H54 (cell line): ENCODE measurements at regions not wholly inside any gene's neighbourhood (a gene's known extent, or its start where the extent isn't known, plus 50 kb on each side); places are given as distances from the start of the nearest gene placed in this dataset.

Source experiments
- DNase-seq: peaks from one replicate; pipeline ENCODE4 v3.0.0; 2011; ENCODE audit warnings: low spot score, mixed read lengths; ENCODE audit not compliant: insufficient read length
- FAIRE-seq: peaks from 3 replicates; lab custom pipeline; 2011; peaks lifted over from hg19 to GRCh38; lab: Jason Lieb, UNC
- POLR2A ChIP-seq: IDR thresholded peaks from 2 replicates; pipeline ENCODE4 v1.6.1; 2011; ENCODE audit warnings: low read depth, mild to moderate bottlenecking, low read length

DNA sequence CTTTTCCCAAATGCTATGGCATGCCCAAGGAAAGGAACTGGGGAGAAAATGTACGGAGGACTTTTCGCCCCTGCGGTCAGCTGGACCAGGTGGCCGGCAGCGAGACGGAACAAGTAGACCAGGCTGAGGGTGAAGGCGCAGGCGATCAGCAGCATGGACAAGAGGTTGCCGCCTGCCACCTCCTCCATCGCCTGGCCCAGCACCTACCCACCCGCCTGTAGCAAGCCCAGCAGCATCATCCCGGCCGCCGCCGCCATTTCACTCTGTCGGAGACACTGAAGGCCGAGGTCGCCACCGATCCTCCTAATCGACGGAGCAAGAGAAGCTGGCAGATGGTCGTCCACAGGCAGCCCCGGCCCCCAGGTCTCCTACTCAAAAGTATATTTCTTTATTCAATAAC is 1046.3 kb upstream of the GBE1 start:
- FAIRE-seq (no peak), DNase-seq (no peak)
- no peak for TF ChIP-seq POLR2A

- FAIRE-seq (no peak), DNase-seq (no peak)
- TF ChIP-seq POLR2A = no peak
Measured at GRCh38 chr3:82802501-82802900, 1041.1 kb upstream of the GBE1 start.

DNA sequence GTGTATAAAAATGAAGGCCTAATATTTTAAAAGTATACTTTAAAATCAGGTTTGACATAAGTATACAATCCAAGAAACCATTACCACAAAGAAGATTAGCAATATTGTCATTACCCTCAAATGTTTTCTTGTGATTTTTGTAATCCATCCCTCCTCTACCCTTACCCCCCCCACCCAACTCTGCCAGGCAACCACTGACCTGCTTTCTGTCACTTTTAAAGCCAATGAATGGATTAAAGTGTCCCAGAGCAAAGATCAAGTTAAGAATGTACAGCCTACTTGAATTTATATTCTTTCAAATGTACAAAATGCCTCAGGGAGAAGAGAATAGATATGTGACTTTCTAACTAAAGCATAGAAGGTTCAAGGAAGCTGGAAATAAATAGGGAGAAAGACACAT is 1038.8 kb upstream of the GBE1 start:
- FAIRE-seq = no peak
- no peak for TF ChIP-seq POLR2A
- DNase-seq = no peak

DNA sequence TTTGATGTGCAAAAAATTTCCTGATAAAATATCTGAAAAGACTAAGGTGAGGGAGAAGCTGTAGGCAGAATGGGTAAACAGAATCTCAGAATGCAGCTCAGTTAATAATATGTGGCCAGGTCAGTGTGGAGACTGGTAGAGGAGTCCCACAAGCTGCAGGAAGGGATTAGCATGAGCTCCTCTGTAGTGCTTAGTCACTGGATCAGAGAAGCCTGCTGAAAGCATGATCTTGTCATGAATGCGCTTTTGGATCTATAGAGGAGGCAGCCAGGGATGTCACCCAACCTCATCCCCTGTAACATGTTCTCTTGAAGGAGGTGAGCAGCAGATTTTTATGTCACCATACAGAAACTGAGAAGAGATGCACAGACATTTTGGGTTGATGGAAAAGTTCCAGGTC is 1035.3 kb upstream of the GBE1 start:
- no peak for TF ChIP-seq POLR2A
- FAIRE-seq = no peak
- DNase-seq = no peak

- FAIRE-seq (no peak), DNase-seq (no peak)
- TF ChIP-seq POLR2A = no peak
Measured at GRCh38 chr3:82791241-82791640, 1029.8 kb upstream of the GBE1 start.

DNA sequence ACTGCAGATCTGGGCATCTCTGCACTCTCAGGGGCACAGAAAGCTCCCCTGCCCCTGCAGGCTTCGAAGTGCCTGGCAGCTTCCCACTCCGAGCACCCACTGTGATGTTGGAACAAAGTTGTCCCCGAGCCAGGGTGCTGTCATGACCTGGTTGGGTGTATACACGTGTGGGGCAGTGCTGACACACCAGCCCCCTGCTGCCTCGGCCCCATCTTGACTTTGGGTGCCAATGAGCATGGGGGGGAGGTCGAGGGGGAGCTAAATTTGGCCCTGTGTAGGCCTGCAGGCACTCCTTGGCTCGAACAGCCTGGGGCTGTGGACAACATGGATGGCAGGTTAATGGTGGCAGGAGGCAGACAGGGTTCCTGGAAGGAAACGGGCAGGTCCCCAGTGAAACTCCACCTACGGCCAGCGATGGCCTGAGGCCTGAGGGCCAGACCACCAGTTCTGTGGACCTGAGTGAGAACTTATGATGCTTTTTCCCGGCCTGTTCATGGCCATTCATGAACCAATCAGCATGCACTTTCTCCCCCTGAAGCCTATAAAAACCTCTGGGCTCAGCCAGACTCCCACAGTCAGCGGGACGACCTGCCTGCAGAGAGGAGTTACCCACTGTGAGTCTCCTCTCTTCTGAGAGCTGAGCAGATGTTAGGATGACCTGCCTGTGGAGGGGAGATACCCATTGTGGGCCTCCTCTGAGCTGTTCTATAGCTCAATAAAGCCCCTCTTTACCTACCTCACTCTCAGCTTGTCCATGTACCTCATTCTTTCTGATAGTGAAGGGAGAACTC is 1029.1 kb upstream of the GBE1 start:
- TF ChIP-seq POLR2A = no peak
- no peak for FAIRE-seq
- DNase-seq = no peak

GRCh38 chr3:82783194-82783593 is 1021.7 kb upstream of the GBE1 start:
- no peak for TF ChIP-seq POLR2A
- DNase-seq (no peak), FAIRE-seq (no peak)

- no peak for DNase-seq
- no peak for FAIRE-seq
- no peak for TF ChIP-seq POLR2A
Measured at GRCh38 chr3:82773207-82773606, 1011.8 kb upstream of the GBE1 start.

DNA sequence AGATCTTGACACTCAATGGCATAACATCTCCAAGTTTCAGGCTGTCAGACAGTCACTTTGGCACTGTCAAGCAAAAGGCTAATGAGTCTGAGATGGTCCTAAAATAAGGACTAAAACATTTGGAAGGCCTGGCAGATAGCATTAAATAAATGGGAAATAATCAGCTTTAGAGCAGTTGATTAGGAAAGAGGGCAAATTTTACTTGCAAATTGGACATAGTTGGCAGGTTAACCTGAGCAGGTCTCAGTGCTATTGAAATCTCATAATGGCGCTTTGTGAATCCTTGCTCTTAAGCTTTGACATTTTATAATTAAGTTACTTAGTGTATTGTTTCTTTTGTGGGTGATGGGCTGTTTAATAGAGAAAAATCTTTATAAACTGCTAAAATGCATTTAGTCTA is 1003.1 kb upstream of the GBE1 start:
- TF ChIP-seq POLR2A = no peak
- no peak for DNase-seq
- FAIRE-seq = no peak

DNA sequence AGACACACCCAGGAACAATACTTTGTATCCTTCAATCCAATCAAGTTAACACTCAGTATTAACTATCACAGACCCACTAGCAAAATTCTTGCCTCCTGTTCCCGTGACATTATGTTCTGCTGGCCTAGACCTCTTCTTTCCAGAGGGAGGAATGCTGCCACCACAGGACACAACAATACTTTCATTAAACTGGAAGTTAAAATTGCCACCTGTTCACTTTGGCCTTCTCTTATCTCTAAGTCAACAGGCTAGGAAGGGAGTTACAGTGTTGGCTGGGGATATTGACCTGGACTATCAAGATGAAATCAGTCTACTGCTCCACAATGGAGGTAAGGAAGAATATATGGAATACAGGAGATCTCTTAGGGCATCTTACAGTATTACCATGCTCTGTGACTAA is 1000.4 kb upstream of the GBE1 start:
- TF ChIP-seq POLR2A = no peak
- no peak for DNase-seq
- FAIRE-seq = no peak

DNA sequence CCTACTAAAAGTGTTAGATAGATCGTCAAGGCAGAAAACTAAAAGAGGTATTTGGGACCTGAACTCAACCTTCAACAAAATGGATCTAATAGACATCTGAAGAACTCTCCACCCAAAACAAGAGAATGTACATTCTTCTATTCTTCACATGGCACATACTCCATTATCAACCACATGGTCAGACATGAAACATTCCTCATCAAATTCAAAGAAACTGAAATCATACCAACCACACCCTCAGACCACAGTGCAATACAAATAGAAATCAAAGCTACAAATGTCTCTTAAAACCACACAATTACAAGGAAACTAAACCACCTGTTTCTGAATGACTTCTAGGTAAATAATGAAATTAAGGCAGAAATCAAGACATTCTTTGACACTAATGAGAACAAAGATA is 984.1 kb upstream of the GBE1 start:
- no peak for FAIRE-seq
- no peak for TF ChIP-seq POLR2A
- DNase-seq = no peak

DNA sequence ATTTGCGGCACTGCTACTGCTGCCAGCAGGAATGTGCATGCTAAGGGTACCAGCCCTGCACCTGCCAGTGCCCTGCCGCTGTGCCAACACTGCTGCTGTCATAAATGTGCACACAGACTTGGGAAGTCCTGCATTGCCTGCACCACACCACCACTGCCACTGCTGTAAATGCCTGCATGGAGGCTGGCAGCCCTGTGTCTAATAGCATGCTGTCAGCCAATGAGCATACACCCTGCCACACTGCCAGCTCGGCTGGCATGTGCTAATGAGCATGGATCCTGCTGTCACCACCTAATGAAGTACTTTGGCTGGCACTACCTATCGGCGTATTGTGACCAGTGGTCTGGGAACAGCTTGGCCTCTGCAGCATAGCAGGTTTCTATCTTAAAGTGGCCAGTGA is 981.8 kb upstream of the GBE1 start:
- TF ChIP-seq POLR2A = no peak
- FAIRE-seq (no peak), DNase-seq (no peak)

- FAIRE-seq = no peak
- no peak for TF ChIP-seq POLR2A
Measured at GRCh38 chr3:82741346-82741745, 979.9 kb upstream of the GBE1 start.

GRCh38 chr3:82739390-82739789 is 977.9 kb upstream of the GBE1 start:
- no peak for FAIRE-seq

More at GRCh38 chr3:82741346-82741745, 979.9 kb upstream of the GBE1 start:
- DNase-seq = no peak

DNA sequence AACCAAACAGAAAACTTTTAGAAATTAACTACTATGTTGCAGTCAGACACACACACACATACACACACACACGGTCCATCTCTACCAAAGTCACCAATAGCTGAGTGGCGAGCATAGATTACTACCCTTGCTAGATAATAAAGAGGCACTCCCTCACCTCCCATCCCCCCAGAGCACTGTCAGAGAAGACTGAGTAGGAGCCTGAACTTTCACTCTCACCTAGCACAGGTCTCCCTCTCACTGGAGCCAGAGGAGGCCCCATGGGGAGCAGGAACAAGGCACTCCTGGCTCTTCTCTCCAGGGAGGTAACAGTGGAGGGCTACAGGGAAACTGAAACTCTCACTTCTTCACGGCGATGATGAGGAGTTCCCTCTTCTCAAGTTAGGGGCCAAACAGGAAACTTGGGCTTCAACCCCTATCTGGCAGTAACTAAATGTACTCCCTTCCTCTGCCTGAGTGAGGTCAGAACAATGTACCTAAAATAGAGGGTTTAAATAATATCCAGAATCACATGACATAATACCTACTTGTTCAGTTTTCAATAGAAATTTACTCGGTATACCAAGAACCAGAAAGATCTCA is 975.3 kb upstream of the GBE1 start:
- FAIRE-seq (no peak), DNase-seq (no peak)
- no peak for TF ChIP-seq POLR2A

More at GRCh38 chr3:82739390-82739789, 977.9 kb upstream of the GBE1 start:
- DNase-seq = no peak
- no peak for TF ChIP-seq POLR2A
